ENCODE measurements at regions not wholly inside any gene's neighbourhood (a gene's known extent, or its start where the extent isn't known, plus 50 kb on each side); places are given as distances from the start of the nearest gene placed in this dataset.

- no peaks in the 10 kb centered on the region for H3K27me3 ChIP-seq (ENCODE audit: control insufficient read depth, extremely low read depth, insufficient read depth, low read length)
- FAIRE-seq (no peak), DNase-seq (ENCODE audit: low read depth, low spot score) (no peak)
- no peak for TF ChIP-seq EZH2 (IDR thresholded peaks at IDR 0.05; ENCODE audit: low read length)
- TF ChIP-seq CTCF (optimal IDR thresholded peaks at IDR 0.05 in 1 of 3, IDR thresholded peaks at IDR 0.05 in 1 of 3, conservative IDR thresholded peaks at IDR 0.05 in 1 of 3; ENCODE audit: extremely low read depth in 1 of 3, insufficient read depth in 2 of 3, low read length in 3 of 3), result no peak
- no peaks in the 10 kb centered on the region for H4K20me1 ChIP-seq (ENCODE audit: control insufficient read depth, extremely low read depth, insufficient read depth, low read length)
- no peak overlapping the region for H3K9ac ChIP-seq (ENCODE audit: control insufficient read depth, extremely low read depth, insufficient read depth, low read length)
- dilution Hi-C loops (cut with MboI; ENCODE audit: extremely low pct_ligation_motif_present, low sequenced_read_pairs), result no loop called here
- no peaks in the 10 kb centered on the region for H3K79me2 ChIP-seq (ENCODE audit: control insufficient read depth, insufficient read depth, low read length)
- no peak overlapping the region for H3K4me3 ChIP-seq (ENCODE audit: control insufficient read depth in 2 of 3, extremely low read depth in 1 of 3, insufficient read depth in 2 of 3, low read depth in 1 of 3, low read length in 3 of 3)
- H3K27ac ChIP-seq (ENCODE audit: control insufficient read depth, insufficient read depth, low read length), result no peak overlapping the region
- peak overlapping the region; percentile 89 for H2AFZ ChIP-seq (ENCODE audit: control insufficient read depth, low read length)
- no peaks in the 10 kb centered on the region for H3K9me3 ChIP-seq (ENCODE audit: control insufficient read depth, low read depth, low read length)
- H3K4me1 ChIP-seq (ENCODE audit: control insufficient read depth, extremely low read depth, insufficient read depth, low read length), result peaks cover 4% of the 10 kb centered on the region
- H3K9me1 ChIP-seq (ENCODE audit: control insufficient read depth, extremely low read depth, insufficient read depth, low read length), result no peaks in the 10 kb centered on the region
- H3K4me2 ChIP-seq (ENCODE audit: control insufficient read depth, extremely low read depth, insufficient read depth, low read depth, low read length), result no peak overlapping the region
- no peaks in the 10 kb centered on the region for H3K36me3 ChIP-seq (ENCODE audit: control insufficient read depth in 2 of 2, extremely low read depth in 1 of 2, insufficient read depth in 2 of 2, low read length in 2 of 2)
Measured at GRCh38 chr10:116006508-116006907, 266.5 kb downstream of the GFRA1 start.

GRCh38 chr10:116005301-116005700 lies 267.7 kb downstream of the GFRA1 start:
- H3K27me3 ChIP-seq (ENCODE audit: control insufficient read depth, extremely low read depth, insufficient read depth, low read length), result no peaks in the 10 kb centered on the region
- no peak overlapping the region for H3K4me2 ChIP-seq (ENCODE audit: control insufficient read depth, extremely low read depth, insufficient read depth, low read depth, low read length)
- H2AFZ ChIP-seq (ENCODE audit: control insufficient read depth, low read length), result no peak overlapping the region
- H3K4me1 ChIP-seq (ENCODE audit: control insufficient read depth, extremely low read depth, insufficient read depth, low read length), result peaks cover 4% of the 10 kb centered on the region
- no peak overlapping the region for H3K4me3 ChIP-seq (ENCODE audit: control insufficient read depth in 2 of 3, extremely low read depth in 1 of 3, insufficient read depth in 2 of 3, low read depth in 1 of 3, low read length in 3 of 3)
- FAIRE-seq, result no peak
- no peaks in the 10 kb centered on the region for H3K36me3 ChIP-seq (ENCODE audit: control insufficient read depth in 2 of 2, extremely low read depth in 1 of 2, insufficient read depth in 2 of 2, low read length in 2 of 2)
- no peak for TF ChIP-seq CTCF (optimal IDR thresholded peaks at IDR 0.05 in 1 of 3, IDR thresholded peaks at IDR 0.05 in 1 of 3, conservative IDR thresholded peaks at IDR 0.05 in 1 of 3; ENCODE audit: extremely low read depth in 1 of 3, insufficient read depth in 2 of 3, low read length in 3 of 3)
- no peak for TF ChIP-seq EZH2 (IDR thresholded peaks at IDR 0.05; ENCODE audit: low read length)
- H3K9me1 ChIP-seq (ENCODE audit: control insufficient read depth, extremely low read depth, insufficient read depth, low read length), result no peaks in the 10 kb centered on the region
- no peaks in the 10 kb centered on the region for H4K20me1 ChIP-seq (ENCODE audit: control insufficient read depth, extremely low read depth, insufficient read depth, low read length)
- no peak overlapping the region for H3K27ac ChIP-seq (ENCODE audit: control insufficient read depth, insufficient read depth, low read length)
- dilution Hi-C loops (cut with MboI; ENCODE audit: extremely low pct_ligation_motif_present, low sequenced_read_pairs), result no loop called here
- H3K9me3 ChIP-seq (ENCODE audit: control insufficient read depth, low read depth, low read length), result no peaks in the 10 kb centered on the region
- H3K9ac ChIP-seq (ENCODE audit: control insufficient read depth, extremely low read depth, insufficient read depth, low read length), result no peak overlapping the region
- H3K79me2 ChIP-seq (ENCODE audit: control insufficient read depth, insufficient read depth, low read length), result no peaks in the 10 kb centered on the region
- DNase-seq (ENCODE audit: low read depth, low spot score), result no peak

Data from keratinocyte (primary cell).